ENCODE measurements at regions not wholly inside any gene's neighbourhood (a gene's known extent, or its start where the extent isn't known, plus 50 kb on each side); places are given as distances from the start of the nearest gene placed in this dataset.

DNA sequence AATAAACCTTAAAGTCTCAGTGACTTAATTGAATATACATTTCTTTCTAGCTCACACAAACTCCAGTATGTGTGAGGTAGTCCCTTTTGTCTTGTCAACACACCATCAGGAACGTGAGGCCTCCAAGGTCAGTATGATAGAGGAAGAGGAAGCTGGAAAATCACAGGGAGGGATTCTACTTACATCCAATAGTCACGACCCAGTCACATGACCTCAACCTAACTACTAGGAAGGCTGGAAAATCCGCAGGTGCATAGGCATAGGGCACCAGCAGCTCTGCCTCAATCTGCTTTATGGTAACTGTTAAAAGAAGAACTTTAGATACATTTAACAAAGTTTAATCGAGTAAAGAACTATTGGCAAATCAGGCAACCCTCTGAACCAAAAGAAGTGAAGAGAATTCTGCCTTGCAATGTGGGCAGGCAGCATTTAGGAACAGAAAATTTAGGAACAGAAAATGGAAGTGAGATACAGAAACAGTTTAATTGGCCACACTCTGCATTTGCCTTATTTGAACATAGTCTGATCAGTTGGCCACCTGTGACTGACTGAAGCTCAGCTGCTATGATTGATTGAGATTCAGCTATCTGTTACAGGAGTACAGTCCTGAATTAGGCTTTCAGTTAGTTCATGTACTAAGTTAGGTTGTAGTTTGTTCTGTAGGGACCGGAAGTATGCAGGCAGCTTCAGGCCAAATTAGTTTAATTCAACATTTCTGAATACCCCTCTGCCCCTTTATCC, 165.0 kb upstream of the PARD3B start:
- TF ChIP-seq CTCF (IDR thresholded peaks at IDR 0.05; ENCODE audit: unreplicated experiment): no peak
- intact Hi-C loops (cut with micrococcal nuclease; ENCODE audit: unreplicated experiment): no loop called here
- Mint-ChIP-seq H3K36me3 (ENCODE audit: insufficient read depth, unreplicated experiment) (no peaks in the 10 kb centered on the region), H3K27ac (ENCODE audit: unreplicated experiment) (no peak overlapping the region), H3K27me3 (ENCODE audit: unreplicated experiment) (peaks cover 13% of the 10 kb centered on the region), H3K9me3 (ENCODE audit: low read depth, unreplicated experiment) (peaks cover 4% of the 10 kb centered on the region), H3K4me1 (ENCODE audit: low read depth, unreplicated experiment) (no peaks in the 10 kb centered on the region), H3K4me3 (ENCODE audit: low read depth, unreplicated experiment) (no peak overlapping the region)
- CTCF ChIA-PET: no interaction called here
- BruUV-seq (replicated peaks): no TSS peak
- DNase-seq: no peak

DNA sequence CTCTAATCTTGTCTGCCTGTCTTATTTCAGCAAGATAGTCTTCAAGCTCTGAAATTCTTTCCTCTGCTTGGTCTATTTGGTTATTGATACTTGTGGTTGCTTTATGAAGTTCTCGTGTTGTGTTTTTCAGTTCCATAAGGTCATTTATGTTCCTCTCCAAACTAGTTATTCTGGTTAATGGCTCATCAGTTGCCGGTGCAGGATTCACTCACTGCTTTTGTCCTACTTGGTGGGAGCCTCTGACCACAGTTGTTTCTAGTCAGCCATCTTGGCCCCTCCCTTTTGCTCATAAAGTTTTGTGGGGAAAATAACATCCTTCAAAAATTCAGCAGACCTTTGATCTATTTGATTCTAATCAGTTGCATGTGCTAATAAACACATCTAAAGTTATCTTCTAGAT, 158.6 kb upstream of the PARD3B start:
- H3K9me3 Mint-ChIP-seq (ENCODE audit: low read depth, unreplicated experiment): peaks cover 6% of the 10 kb centered on the region
- no peaks in the 10 kb centered on the region for H3K4me1 Mint-ChIP-seq (ENCODE audit: low read depth, unreplicated experiment)

DNA sequence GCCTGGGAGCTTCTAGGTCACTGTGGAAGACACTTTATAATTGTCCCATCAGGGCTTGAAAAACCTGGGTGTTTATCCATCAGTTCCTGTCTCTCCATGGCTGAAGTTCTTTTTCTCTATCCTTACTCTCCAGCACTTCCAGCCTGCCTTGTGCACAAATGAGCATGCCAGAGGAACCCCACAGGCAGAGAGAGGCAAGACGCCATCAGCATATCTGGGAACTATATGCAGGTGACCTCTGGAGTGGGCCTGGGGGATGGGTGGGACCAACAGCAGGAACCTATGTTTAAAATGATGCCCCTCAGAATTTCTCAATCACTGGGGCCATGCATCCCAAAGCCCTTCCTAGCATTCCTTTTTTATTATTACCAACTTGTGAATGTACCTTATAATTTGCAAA, 156.2 kb upstream of the PARD3B start:
- CTCF ChIA-PET: no interaction called here
- intact Hi-C loops (cut with micrococcal nuclease; ENCODE audit: unreplicated experiment): no loop called here

More for the DNA sequence above, 158.6 kb upstream of the PARD3B start:
- H3K27ac Mint-ChIP-seq (ENCODE audit: unreplicated experiment): no peak overlapping the region
- no TSS peak for BruUV-seq (replicated peaks)
- no peaks in the 10 kb centered on the region for H3K36me3 Mint-ChIP-seq (ENCODE audit: insufficient read depth, unreplicated experiment)
- no peak for TF ChIP-seq CTCF (IDR thresholded peaks at IDR 0.05; ENCODE audit: unreplicated experiment)
- CTCF ChIA-PET: no interaction called here
- peaks cover 13% of the 10 kb centered on the region for H3K27me3 Mint-ChIP-seq (ENCODE audit: unreplicated experiment)
- H3K4me3 Mint-ChIP-seq (ENCODE audit: low read depth, unreplicated experiment): no peak overlapping the region
- no peak for DNase-seq
- intact Hi-C loops (cut with micrococcal nuclease; ENCODE audit: unreplicated experiment): no loop called here

DNA sequence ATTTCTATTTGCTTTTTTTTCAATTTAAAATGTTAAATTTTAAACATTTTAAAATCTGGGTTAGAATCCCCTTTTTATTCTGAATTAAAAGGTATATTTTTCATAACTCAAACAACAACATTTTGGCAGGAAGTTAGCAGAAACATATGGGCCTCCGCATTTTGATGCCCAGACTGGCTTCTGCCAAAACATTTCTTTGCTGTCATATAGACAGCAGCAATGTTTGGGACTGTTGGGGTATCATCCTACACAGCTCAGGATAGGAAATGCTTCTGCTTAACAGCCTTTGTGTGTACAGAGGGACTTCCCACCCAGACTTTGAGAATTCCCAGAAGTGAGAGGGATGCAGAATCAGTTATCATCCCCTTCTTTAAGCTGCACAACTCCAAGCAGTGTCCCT, 155.4 kb upstream of the PARD3B start:
- no peak for TF ChIP-seq CTCF (IDR thresholded peaks at IDR 0.05; ENCODE audit: unreplicated experiment)
- H3K36me3 Mint-ChIP-seq (ENCODE audit: insufficient read depth, unreplicated experiment): no peaks in the 10 kb centered on the region
- CTCF ChIA-PET: no interaction called here
- H3K27ac Mint-ChIP-seq (ENCODE audit: unreplicated experiment): no peak overlapping the region
- intact Hi-C loops (cut with micrococcal nuclease; ENCODE audit: unreplicated experiment): no loop called here
- no peaks in the 10 kb centered on the region for H3K27me3 Mint-ChIP-seq (ENCODE audit: unreplicated experiment)
- H3K9me3 Mint-ChIP-seq (ENCODE audit: low read depth, unreplicated experiment): peaks cover 4% of the 10 kb centered on the region
- BruUV-seq (replicated peaks): no TSS peak
- no peak overlapping the region for H3K4me3 Mint-ChIP-seq (ENCODE audit: low read depth, unreplicated experiment)
- no peaks in the 10 kb centered on the region for H3K4me1 Mint-ChIP-seq (ENCODE audit: low read depth, unreplicated experiment)
- DNase-seq: no peak

More for the DNA sequence above, 156.2 kb upstream of the PARD3B start:
- Mint-ChIP-seq H3K4me3 (ENCODE audit: low read depth, unreplicated experiment) (no peak overlapping the region), H3K27me3 (ENCODE audit: unreplicated experiment) (no peaks in the 10 kb centered on the region), H3K36me3 (ENCODE audit: insufficient read depth, unreplicated experiment) (no peaks in the 10 kb centered on the region), H3K4me1 (ENCODE audit: low read depth, unreplicated experiment) (no peaks in the 10 kb centered on the region), H3K27ac (ENCODE audit: unreplicated experiment) (no peak overlapping the region), H3K9me3 (ENCODE audit: low read depth, unreplicated experiment) (peaks cover 6% of the 10 kb centered on the region)
- no peak for TF ChIP-seq CTCF (IDR thresholded peaks at IDR 0.05; ENCODE audit: unreplicated experiment)
- BruUV-seq (replicated peaks): no TSS peak
- no peak for DNase-seq
